Ovary (tissue), 3 donors: ENCODE measurements at regions not wholly inside any gene's neighbourhood (a gene's known extent, or its start where the extent isn't known, plus 50 kb on each side); places are given as distances from the start of the nearest gene placed in this dataset.

ENCODE experiments used
- CTCF ChIP-seq, 3 donors: fragments of 450-650 bp in 2 of 3; fragments of 200-600 bp in 1 of 3; IDR thresholded peaks; one replicate each; pipeline versions ENCODE4 v1.5.1 to v1.8.0; 2016 to 2022; ENCODE audit warnings: antibody characterized with exemption in 3 of 3, mild to moderate bottlenecking in 1 of 3
- EP300 ChIP-seq: sonication (generic); formaldehyde crosslinking; IDR thresholded peaks from one replicate; pipeline ENCODE4 v1.6.1; 2017; ENCODE audit warnings: antibody characterized with exemption
- POLR2A ChIP-seq: fragments of 450-650 bp; IDR thresholded peaks from one replicate; pipeline ENCODE4 v1.6.1; 2017; ENCODE audit warnings: antibody characterized with exemption, mild to moderate bottlenecking, moderate library complexity
- donor health status: DM: no; HTN: no; CAD: no.

GRCh38 chr5:165333623-165334022 lies 1828.2 kb downstream of the MAT2B start:
- TF ChIP-seq POLR2A: no peak
- TF ChIP-seq CTCF (IDR thresholded peaks at IDR 0.05): no peak
- no peak for TF ChIP-seq EP300
